Smooth muscle cell (in vitro differentiated cells): ENCODE measurements at regions not wholly inside any gene's neighbourhood (a gene's known extent, or its start where the extent isn't known, plus 50 kb on each side); places are given as distances from the start of the nearest gene placed in this dataset.

Experiments
- DNase-seq: peaks from one replicate; lab custom pipeline; 2025; ENCODE audit not compliant: unreplicated experiment; lab: John Stamatoyannopoulos, UW
- H2AFZ ChIP-seq: fragments of 200-600 bp; sonication (generic); 2 replicates; pipeline ENCODE4 v1.6.0; 2016; ENCODE audit warnings: antibody characterized with exemption, low read depth, mild to moderate bottlenecking
- H3F3A ChIP-seq: fragments of 200-600 bp; sonication (generic); 2 replicates; pipeline ENCODE4 v1.6.0; 2017; ENCODE audit warnings: antibody characterized with exemption, low read depth
- H3K27ac ChIP-seq: fragments of 200-600 bp; sonication (generic); 2 replicates; pipeline ENCODE4 v1.5.1; 2016; ENCODE audit warnings: low read depth, mild to moderate bottlenecking
- H3K27me3 ChIP-seq: fragments of 200-600 bp; sonication (generic); 2 replicates; pipeline ENCODE4 v1.6.1; 2016; ENCODE audit warnings: low read depth, mild to moderate bottlenecking
- H3K36me3 ChIP-seq: fragments of 200-600 bp; sonication (generic); 2 replicates; pipeline ENCODE4 v1.5.1; 2016; ENCODE audit warnings: low read depth
- H3K4me1 ChIP-seq: fragments of 200-600 bp; sonication (generic); 2 replicates; pipeline ENCODE4 v1.5.1; 2016; ENCODE audit warnings: low read depth
- H3K4me2 ChIP-seq: fragments of 200-600 bp; sonication (generic); 2 replicates; pipeline ENCODE4 v1.6.0; 2016; ENCODE audit warnings: mild to moderate bottlenecking
- H3K4me3 ChIP-seq: fragments of 200-600 bp; sonication (generic); 2 replicates; pipeline ENCODE4 v1.5.1; 2016; ENCODE audit warnings: mild to moderate bottlenecking
- H3K79me2 ChIP-seq: fragments of 200-600 bp; sonication (generic); 2 replicates; pipeline ENCODE4 v1.6.0; 2016; ENCODE audit warnings: low read depth, mild to moderate bottlenecking
- H3K9ac ChIP-seq: fragments of 200-600 bp; sonication (generic); 2 replicates; pipeline ENCODE4 v1.6.0; 2016; ENCODE audit warnings: low read depth
- H3K9me3 ChIP-seq: fragments of 200-600 bp; sonication (generic); replicated peaks from 2 replicates; pipeline ENCODE4 v1.5.1; 2016; ENCODE audit warnings: low read depth
- H4K20me1 ChIP-seq: fragments of 200-600 bp; sonication (generic); 2 replicates; pipeline ENCODE4 v1.6.0; 2016; ENCODE audit warnings: low read depth
- CTCF ChIP-seq: fragments of 200-600 bp; sonication (generic); IDR thresholded peaks from 2 replicates; pipeline ENCODE4 v1.5.1; 2017; ENCODE audit warnings: borderline replicate concordance, mild to moderate bottlenecking, antibody characterized with exemption; ENCODE audit not compliant: insufficient read depth, poor library complexity, severe bottlenecking
- WGBS: methylation state at CpG from one replicate; pipeline ENCODE4 v1.1.7; 2016; ENCODE audit warnings: low lambda C conversion rate; 5-methylcytosine and 5-hydroxymethylcytosine counted together

GRCh38 chr2:204177251-204177976 is 240.9 kb downstream of the ICOS start:
- H4K20me1 ChIP-seq: no peaks in the 10 kb centered on the region
- H3K9ac ChIP-seq: no peak overlapping the region

GRCh38 chr2:204177977-204178522 is 241.5 kb downstream of the ICOS start:
- Histone ChIP-seq H3K27me3 (no peaks in the 10 kb centered on the region), H3K9me3 (no peaks in the 10 kb centered on the region), H3K9ac (no peak overlapping the region), H3K4me3 (no peak overlapping the region), H3K36me3 (no peaks in the 10 kb centered on the region), H3K4me2 (no peak overlapping the region), H3F3A (no peaks in the 10 kb centered on the region), H3K4me1 (no peaks in the 10 kb centered on the region), H3K27ac (no peak overlapping the region), H4K20me1 (no peaks in the 10 kb centered on the region), H2AFZ (no peak overlapping the region), H3K79me2 (no peaks in the 10 kb centered on the region)
- no peak for DNase-seq
- peak; percentile 53 for TF ChIP-seq CTCF
- WGBS: 62% methylated on average over 3 of the region's 3 CpGs

More at GRCh38 chr2:204177251-204177976, 240.9 kb downstream of the ICOS start:
- Histone ChIP-seq H3K4me3 (no peak overlapping the region), H3K27ac (no peak overlapping the region), H3K36me3 (no peaks in the 10 kb centered on the region), H3K9me3 (no peaks in the 10 kb centered on the region), H3K27me3 (no peaks in the 10 kb centered on the region), H3F3A (no peaks in the 10 kb centered on the region), H3K4me1 (no peaks in the 10 kb centered on the region), H3K79me2 (no peaks in the 10 kb centered on the region), H3K4me2 (no peak overlapping the region), H2AFZ (no peak overlapping the region)
- 89% methylated on average over 4 of the region's 4 CpGs for WGBS
- no peak for TF ChIP-seq CTCF
- DNase-seq: no peak

- Histone ChIP-seq H3K27me3 (no peaks in the 10 kb centered on the region), H3K79me2 (no peaks in the 10 kb centered on the region), H3F3A (no peaks in the 10 kb centered on the region), H3K9me3 (no peaks in the 10 kb centered on the region), H4K20me1 (no peaks in the 10 kb centered on the region), H3K36me3 (no peaks in the 10 kb centered on the region), H3K4me2 (no peak overlapping the region), H3K27ac (no peak overlapping the region), H2AFZ (no peak overlapping the region), H3K9ac (no peak overlapping the region), H3K4me1 (no peaks in the 10 kb centered on the region), H3K4me3 (no peak overlapping the region)
- DNase-seq: no peak
- WGBS: 77% methylated on average over 1 of the region's 1 CpG
- no peak for TF ChIP-seq CTCF
Measured at GRCh38 chr2:204180649-204181048, 244.1 kb downstream of the ICOS start.

GRCh38 chr2:204183608-204184007 is 247.0 kb downstream of the ICOS start:
- no peak for TF ChIP-seq CTCF
- Histone ChIP-seq H3K27me3 (no peaks in the 10 kb centered on the region), H3K9me3 (no peaks in the 10 kb centered on the region), H3F3A (no peaks in the 10 kb centered on the region), H4K20me1 (no peaks in the 10 kb centered on the region), H3K4me3 (no peak overlapping the region), H3K36me3 (no peaks in the 10 kb centered on the region), H3K4me2 (no peak overlapping the region), H3K4me1 (no peaks in the 10 kb centered on the region), H3K9ac (no peak overlapping the region), H2AFZ (no peak overlapping the region), H3K79me2 (no peaks in the 10 kb centered on the region), H3K27ac (no peak overlapping the region)
- 83% methylated on average over 4 of the region's 4 CpGs for WGBS
- no peak for DNase-seq
